HUES6 (cell line): ENCODE measurements at regions not wholly inside any gene's neighbourhood (a gene's known extent, or its start where the extent isn't known, plus 50 kb on each side); places are given as distances from the start of the nearest gene placed in this dataset.
"Not testable (repeated sequence)": the region's sequence is repeated elsewhere in the genome, so short reads cannot be mapped to it uniquely, and the experiment has no call there.

Source experiments
- H3K27ac ChIP-seq: 2 replicates; pipeline ENCODE4 v1.7.0; 2013; ENCODE audit warnings: low read depth, mild to moderate bottlenecking, low read length, inconsistent platforms
- H3K27me3 ChIP-seq: 2 replicates; pipeline ENCODE4 v1.6.1; 2013; ENCODE audit warnings: low read length; ENCODE audit not compliant: control insufficient read depth, insufficient read depth
- H3K36me3 ChIP-seq: 2 replicates; pipeline ENCODE4 v1.6.1; 2013; ENCODE audit warnings: low read length; ENCODE audit not compliant: control insufficient read depth, insufficient read depth
- H3K4me1 ChIP-seq: 2 replicates; pipeline ENCODE4 v1.6.1; 2013; ENCODE audit warnings: low read length; ENCODE audit not compliant: control insufficient read depth, insufficient read depth
- H3K4me3 ChIP-seq: 2 replicates; pipeline ENCODE4 v1.5.1; 2013; ENCODE audit warnings: low read depth, low read length
- H3K9ac ChIP-seq: one replicate; pipeline ENCODE4 v1.6.1; 2013; ENCODE audit warnings: mild to moderate bottlenecking, low read length
- H3K9me3 ChIP-seq: 2 replicates; pipeline ENCODE4 v1.6.1; 2013; ENCODE audit warnings: low read depth, low read length; ENCODE audit not compliant: control insufficient read depth, insufficient read depth

DNA sequence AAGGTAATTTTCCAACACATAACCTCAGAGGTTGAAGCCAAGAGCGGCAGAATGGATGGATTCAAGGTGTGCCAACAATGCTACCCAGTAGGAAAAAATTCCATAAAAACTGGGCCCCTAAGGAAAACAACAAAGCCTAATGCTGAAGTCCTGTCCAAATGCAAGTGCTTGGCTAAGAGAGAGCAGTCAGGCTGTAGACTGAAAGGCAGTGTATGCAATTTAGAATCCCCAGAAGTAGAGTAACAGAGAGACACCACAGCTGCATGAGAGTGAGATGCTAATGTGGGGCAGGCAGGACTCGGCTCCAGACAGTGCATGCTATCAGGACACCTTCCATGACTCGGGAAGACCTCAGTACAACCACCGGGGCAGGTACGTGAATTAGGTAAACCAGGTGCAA, 124.5 kb downstream of the ZFAND4 start:
- no peaks in the 10 kb centered on the region for H3K27me3 ChIP-seq
- H3K9me3 ChIP-seq: no peaks in the 10 kb centered on the region
- no peaks in the 10 kb centered on the region for H3K36me3 ChIP-seq
- no peak overlapping the region for H3K9ac ChIP-seq
- no peak overlapping the region for H3K27ac ChIP-seq
- H3K4me1 ChIP-seq: no peaks in the 10 kb centered on the region
- no peak overlapping the region for H3K4me3 ChIP-seq

DNA sequence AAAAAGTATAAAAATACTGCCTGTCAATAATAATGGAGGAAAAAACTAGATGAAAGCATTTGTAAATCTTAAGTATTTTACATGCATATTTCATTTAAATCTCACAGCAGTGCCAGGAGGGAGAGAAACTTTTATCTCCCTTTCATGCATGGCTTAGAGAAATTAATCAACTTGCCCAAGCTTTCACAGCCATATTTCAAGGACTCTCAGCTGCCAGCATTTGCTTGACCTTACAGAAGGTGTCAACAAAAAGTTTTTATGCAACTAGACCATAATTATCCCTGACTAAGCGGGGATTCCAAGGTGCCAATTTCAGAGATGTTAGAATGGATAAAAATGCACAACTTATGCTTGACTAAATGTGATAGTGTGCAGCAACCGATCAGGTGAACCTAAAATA, 125.4 kb downstream of the ZFAND4 start:
- Histone ChIP-seq H3K36me3 (no peaks in the 10 kb centered on the region), H3K4me3 (no peak overlapping the region), H3K27ac (no peak overlapping the region), H3K4me1 (no peaks in the 10 kb centered on the region), H3K27me3 (no peaks in the 10 kb centered on the region), H3K9me3 (no peaks in the 10 kb centered on the region), H3K9ac (no peak overlapping the region)

- no peak overlapping the region for H3K9ac ChIP-seq
- no peak overlapping the region for H3K4me3 ChIP-seq
- no peaks in the 10 kb centered on the region for H3K4me1 ChIP-seq
- no peaks in the 10 kb centered on the region for H3K9me3 ChIP-seq
- no peaks in the 10 kb centered on the region for H3K27me3 ChIP-seq
- H3K36me3 ChIP-seq: no peaks in the 10 kb centered on the region
- H3K27ac ChIP-seq: no peak overlapping the region
Observed at GRCh38 chr10:45545150-45545549, 127.4 kb downstream of the ZFAND4 start.

DNA sequence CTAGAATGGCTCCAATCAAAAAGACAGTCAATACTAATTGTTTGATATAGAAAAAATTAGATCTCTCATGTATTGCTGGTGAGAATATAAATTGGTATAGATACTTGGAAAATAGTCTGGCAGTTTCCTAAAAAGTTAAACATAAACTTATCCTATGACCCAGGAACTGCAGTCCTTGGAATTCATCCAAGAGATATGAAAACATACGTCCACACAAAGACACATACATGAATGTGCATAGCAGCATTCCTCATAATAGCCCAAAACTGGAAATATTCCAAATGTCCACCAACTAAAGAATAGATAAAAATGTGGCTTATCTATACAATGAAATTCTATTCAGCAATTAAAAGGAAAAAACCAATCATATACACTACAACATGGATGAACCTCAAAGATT, 128.4 kb downstream of the ZFAND4 start:
- Histone ChIP-seq H3K27ac (no peak overlapping the region), H3K36me3 (no peaks in the 10 kb centered on the region), H3K9me3 (no peaks in the 10 kb centered on the region), H3K4me1 (no peaks in the 10 kb centered on the region), H3K9ac (no peak overlapping the region), H3K4me3 (no peak overlapping the region), H3K27me3 (no peaks in the 10 kb centered on the region)

GRCh38 chr10:45541032-45541431, 131.5 kb downstream of the ZFAND4 start:
- H3K27ac ChIP-seq, H3K9me3 ChIP-seq, H3K9ac ChIP-seq, H3K4me3 ChIP-seq, H3K4me1 ChIP-seq, H3K27me3 ChIP-seq, H3K36me3 ChIP-seq: not testable (repeated sequence)

DNA sequence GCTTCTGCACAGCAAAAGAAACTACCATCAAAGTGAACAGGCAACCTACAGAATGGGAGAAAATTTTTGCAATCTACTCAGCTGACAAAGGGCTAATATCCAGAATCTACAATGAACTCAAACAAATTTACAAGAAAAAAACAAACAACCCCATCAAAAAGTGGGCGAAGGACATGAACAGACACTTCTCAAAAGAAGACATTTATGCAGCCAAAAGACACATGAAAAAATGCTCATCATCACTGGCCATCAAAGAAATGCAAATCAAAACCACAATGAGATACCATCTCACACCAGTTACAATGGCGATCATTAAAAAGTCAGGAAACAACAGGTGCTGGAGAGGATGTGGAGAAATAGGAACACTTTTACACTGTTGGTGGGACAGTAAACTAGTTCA, 132.0 kb downstream of the ZFAND4 start:
- H3K9me3 ChIP-seq, H3K4me3 ChIP-seq, H3K36me3 ChIP-seq, H3K27me3 ChIP-seq, H3K4me1 ChIP-seq, H3K27ac ChIP-seq, H3K9ac ChIP-seq: not testable (repeated sequence)

GRCh38 chr10:45539569-45539968, 133.0 kb downstream of the ZFAND4 start:
- H3K4me3 ChIP-seq, H3K27ac ChIP-seq, H3K27me3 ChIP-seq, H3K9me3 ChIP-seq, H3K9ac ChIP-seq, H3K4me1 ChIP-seq, H3K36me3 ChIP-seq: not testable (repeated sequence)

DNA sequence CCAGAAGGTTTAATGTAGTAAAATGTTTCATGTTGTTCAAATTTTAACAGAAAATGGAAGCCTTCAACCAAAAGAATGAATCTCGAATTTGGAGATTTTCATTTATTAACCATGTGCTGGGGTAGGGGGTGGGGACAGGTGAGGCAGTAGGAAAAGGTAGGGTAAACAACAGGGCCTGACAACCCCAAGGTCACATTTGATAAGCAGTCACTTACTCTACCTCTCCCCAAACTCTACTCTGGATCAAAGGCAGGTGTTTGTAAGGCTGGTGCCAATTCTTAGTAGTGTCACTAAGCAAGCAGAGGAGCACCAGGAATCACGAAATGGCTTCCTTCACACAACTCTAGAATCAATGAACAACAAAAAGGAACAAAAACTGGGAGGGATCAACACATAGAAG, 138.0 kb downstream of the ZFAND4 start:
- Histone ChIP-seq H3K4me3 (no peak overlapping the region), H3K9me3 (no peaks in the 10 kb centered on the region), H3K4me1 (no peaks in the 10 kb centered on the region), H3K27me3 (no peaks in the 10 kb centered on the region), H3K9ac (no peak overlapping the region), H3K36me3 (no peaks in the 10 kb centered on the region), H3K27ac (no peak overlapping the region)

DNA sequence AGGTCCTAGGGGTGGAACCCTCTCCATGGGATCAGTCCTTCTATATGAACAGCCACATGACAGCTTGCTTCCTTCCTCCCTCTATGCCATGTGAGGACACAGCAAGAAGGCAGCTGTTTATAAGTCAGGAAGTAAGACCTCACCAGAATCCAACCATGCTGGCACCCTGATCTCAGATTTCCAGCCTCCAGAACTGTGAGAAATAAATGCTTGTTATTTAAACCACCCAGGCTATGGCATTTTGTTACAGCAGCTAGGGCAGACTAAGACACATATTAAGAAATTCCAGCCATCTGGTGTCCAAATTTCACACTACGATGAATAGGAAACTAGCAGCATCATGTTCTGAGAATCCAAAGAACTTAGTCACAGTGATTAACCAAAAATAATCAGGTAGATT, 140.1 kb downstream of the ZFAND4 start:
- Histone ChIP-seq H3K9me3 (no peaks in the 10 kb centered on the region), H3K9ac (no peak overlapping the region)

GRCh38 chr10:45526309-45526905, 146.2 kb downstream of the ZFAND4 start:
- Histone ChIP-seq H3K27ac (no peak overlapping the region), H3K9ac (no peak overlapping the region), H3K27me3 (no peaks in the 10 kb centered on the region), H3K4me3 (no peak overlapping the region), H3K9me3 (no peaks in the 10 kb centered on the region), H3K4me1 (no peaks in the 10 kb centered on the region), H3K36me3 (no peaks in the 10 kb centered on the region)

More for the DNA sequence above, 140.1 kb downstream of the ZFAND4 start:
- H3K27ac ChIP-seq: no peak overlapping the region
- H3K4me3 ChIP-seq: no peak overlapping the region
- no peaks in the 10 kb centered on the region for H3K36me3 ChIP-seq
- no peaks in the 10 kb centered on the region for H3K27me3 ChIP-seq
- H3K4me1 ChIP-seq: no peaks in the 10 kb centered on the region

- no peak overlapping the region for H3K9ac ChIP-seq
- H3K4me1 ChIP-seq: peaks cover 3% of the 10 kb centered on the region
- H3K27me3 ChIP-seq: no peaks in the 10 kb centered on the region
- H3K4me3 ChIP-seq: no peak overlapping the region
- no peaks in the 10 kb centered on the region for H3K9me3 ChIP-seq
- H3K27ac ChIP-seq: no peak overlapping the region
- no peaks in the 10 kb centered on the region for H3K36me3 ChIP-seq
Observed at GRCh38 chr10:45520476-45520875, 146.5 kb downstream of the ALOX5 start.

GRCh38 chr10:45518741-45519140, 144.7 kb downstream of the ALOX5 start:
- Histone ChIP-seq H3K4me3 (no peak overlapping the region), H3K9me3 (no peaks in the 10 kb centered on the region), H3K9ac (no peak overlapping the region), H3K27me3 (no peaks in the 10 kb centered on the region), H3K4me1 (peaks cover 16% of the 10 kb centered on the region), H3K36me3 (no peaks in the 10 kb centered on the region), H3K27ac (no peak overlapping the region)
